ENCODE measurements at regions not wholly inside any gene's neighbourhood (a gene's known extent, or its start where the extent isn't known, plus 50 kb on each side); places are given as distances from the start of the nearest gene placed in this dataset.

GRCh38 chr4:171590716-171591115 is 222.5 kb upstream of the GALNTL6 start:
- TF ChIP-seq MYC (IDR thresholded peaks at IDR 0.05; ENCODE audit: low read depth, low read length): no peak
- TF ChIP-seq MYC (CRISPR knock-in tag; IDR thresholded peaks at IDR 0.05; ENCODE audit: borderline replicate concordance, low read depth): no peak
- no peak for TF ChIP-seq POLR2A (conservative IDR thresholded peaks at IDR 0.05)
- no peak for TF ChIP-seq CTCF (IDR thresholded peaks at IDR 0.05 in 2 of 3, conservative IDR thresholded peaks at IDR 0.05 in 1 of 3; ENCODE audit: insufficient read depth in 2 of 3, low read depth in 1 of 3, low read length in 3 of 3)
- no peak for TF ChIP-seq PATZ1 (CRISPR knock-in tag; IDR thresholded peaks at IDR 0.05; ENCODE audit: borderline replicate concordance)
- no peak for TF ChIP-seq EP300 (IDR thresholded peaks at IDR 0.05; ENCODE audit: low read length)
- TF ChIP-seq, protein P1, sequence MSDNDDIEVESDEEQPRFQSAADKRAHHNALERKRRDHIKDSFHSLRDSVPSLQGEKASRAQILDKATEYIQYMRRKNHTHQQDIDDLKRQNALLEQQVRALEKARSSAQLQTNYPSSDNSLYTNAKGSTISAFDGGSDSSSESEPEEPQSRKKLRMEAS (CRISPR knock-in tag; IDR thresholded peaks at IDR 0.05): no peak
- no peak for TF ChIP-seq BRCA1 (IDR thresholded peaks at IDR 0.05)
- TF ChIP-seq BRCA1 (CRISPR knock-in tag; IDR thresholded peaks at IDR 0.05): no peak
- TF ChIP-seq, protein P2, sequence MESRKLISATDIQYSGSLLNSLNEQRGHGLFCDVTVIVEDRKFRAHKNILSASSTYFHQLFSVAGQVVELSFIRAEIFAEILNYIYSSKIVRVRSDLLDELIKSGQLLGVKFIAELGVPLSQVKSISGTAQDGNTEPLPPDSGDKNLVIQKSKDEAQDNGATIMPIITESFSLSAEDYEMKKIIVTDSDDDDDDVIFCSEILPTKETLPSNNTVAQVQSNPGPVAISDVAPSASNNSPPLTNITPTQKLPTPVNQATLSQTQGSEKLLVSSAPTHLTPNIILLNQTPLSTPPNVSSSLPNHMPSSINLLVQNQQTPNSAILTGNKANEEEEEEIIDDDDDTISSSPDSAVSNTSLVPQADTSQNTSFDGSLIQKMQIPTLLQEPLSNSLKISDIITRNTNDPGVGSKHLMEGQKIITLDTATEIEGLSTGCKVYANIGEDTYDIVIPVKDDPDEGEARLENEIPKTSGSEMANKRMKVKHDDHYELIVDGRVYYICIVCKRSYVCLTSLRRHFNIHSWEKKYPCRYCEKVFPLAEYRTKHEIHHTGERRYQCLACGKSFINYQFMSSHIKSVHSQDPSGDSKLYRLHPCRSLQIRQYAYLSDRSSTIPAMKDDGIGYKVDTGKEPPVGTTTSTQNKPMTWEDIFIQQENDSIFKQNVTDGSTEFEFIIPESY (CRISPR knock-in tag; IDR thresholded peaks at IDR 0.05): no peak
- TF ChIP-seq POLR2AphosphoS5 (IDR thresholded peaks at IDR 0.05; ENCODE audit: control insufficient read depth, insufficient read depth, low read depth, low read length): no peak
- TF ChIP-seq ARID3A (IDR thresholded peaks at IDR 0.05; ENCODE audit: borderline replicate concordance, low read depth, low read length): no peak
- TF ChIP-seq TRIM24 (IDR thresholded peaks at IDR 0.05): no peak
- TF ChIP-seq ARNT (IDR thresholded peaks at IDR 0.05): no peak

Data from K562 (cell line).